Mesendoderm (in vitro differentiated cells): ENCODE measurements at regions not wholly inside any gene's neighbourhood (a gene's known extent, or its start where the extent isn't known, plus 50 kb on each side); places are given as distances from the start of the nearest gene placed in this dataset.
A peak's percentile ranks its signal among the peaks of the same experiment; 100 is the strongest.

Source experiments
- DNase-seq: peaks from one replicate; pipeline ENCODE4 v3.0.0; 2013
- H2AK5ac ChIP-seq: 2 replicates; pipeline ENCODE4 v1.6.1; 2013; ENCODE audit warnings: low read length, inconsistent platforms
- H2BK120ac ChIP-seq: 2 replicates; pipeline ENCODE4 v1.6.1; 2013; ENCODE audit warnings: low read depth, mild to moderate bottlenecking, low read length, moderate library complexity, mixed read lengths
- H2BK15ac ChIP-seq: replicated peaks from 2 replicates; pipeline ENCODE4 v1.6.1; 2013; ENCODE audit warnings: low read depth, mild to moderate bottlenecking, moderate library complexity
- H2BK5ac ChIP-seq: 2 replicates; pipeline ENCODE4 v1.6.1; 2013; ENCODE audit warnings: low read length, inconsistent platforms
- H3K18ac ChIP-seq: 2 replicates; pipeline ENCODE4 v1.6.1; 2013; ENCODE audit warnings: mild to moderate bottlenecking, low read length, mixed read lengths
- H3K23ac ChIP-seq: one replicate; pipeline ENCODE4 v1.6.1; 2013; ENCODE audit warnings: low read length
- H3K27ac ChIP-seq: 2 replicates; pipeline ENCODE4 v1.5.1; 2013; ENCODE audit warnings: low read depth, mild to moderate bottlenecking, inconsistent platforms, low read length, moderate library complexity
- H3K27me3 ChIP-seq: 2 replicates; pipeline ENCODE4 v1.6.1; 2013; ENCODE audit warnings: low read length, control low read depth, mild to moderate bottlenecking, inconsistent platforms; ENCODE audit not compliant: insufficient read depth, poor library complexity
- H3K36me3 ChIP-seq: 2 replicates; pipeline ENCODE4 v1.6.1; 2013; ENCODE audit warnings: low read length, inconsistent platforms; ENCODE audit not compliant: control insufficient read depth, insufficient read depth
- H3K4ac ChIP-seq: one replicate; pipeline ENCODE4 v1.6.1; 2013; ENCODE audit warnings: low read depth, mild to moderate bottlenecking, low read length, moderate library complexity
- H3K4me1 ChIP-seq: 2 replicates; pipeline ENCODE4 v1.6.1; 2013; ENCODE audit warnings: low read depth, low read length, inconsistent platforms; ENCODE audit not compliant: control insufficient read depth
- H3K4me2 ChIP-seq: 2 replicates; pipeline ENCODE4 v1.6.1; 2013; ENCODE audit warnings: low read length
- H3K4me3 ChIP-seq: 2 replicates; pipeline ENCODE4 v1.5.1; 2013; ENCODE audit warnings: mild to moderate bottlenecking, low read length
- H3K56ac ChIP-seq: one replicate; pipeline ENCODE4 v1.6.1; 2013; ENCODE audit warnings: low read length
- H3K79me1 ChIP-seq: 2 replicates; pipeline ENCODE4 v1.6.1; 2013; ENCODE audit warnings: low read length, inconsistent platforms
- H3K79me2 ChIP-seq: 2 replicates; pipeline ENCODE4 v1.6.1; 2013; ENCODE audit warnings: mild to moderate bottlenecking, low read length; ENCODE audit not compliant: control insufficient read depth, insufficient read depth
- H3K9ac ChIP-seq: 2 replicates; pipeline ENCODE4 v1.6.1; 2013; ENCODE audit warnings: low read length, inconsistent platforms
- H4K5ac ChIP-seq: one replicate; pipeline ENCODE4 v1.6.1; 2013; ENCODE audit warnings: low read length
- H4K8ac ChIP-seq: one replicate; pipeline ENCODE4 v1.6.1; 2013; ENCODE audit warnings: low read depth, mild to moderate bottlenecking, control low read depth, low read length, moderate library complexity
- WGBS: extraction: QIAGEN DNeasy Blood & Tissue Kit; methylation state at CpG from one replicate; pipeline ENCODE4 v1.1.7; 2013; ENCODE audit warnings: low lambda C conversion rate, missing lambda C conversion rate; ENCODE audit not compliant: insufficient coverage; ENCODE audit errors: extremely low coverage; 5-methylcytosine and 5-hydroxymethylcytosine counted together

DNA sequence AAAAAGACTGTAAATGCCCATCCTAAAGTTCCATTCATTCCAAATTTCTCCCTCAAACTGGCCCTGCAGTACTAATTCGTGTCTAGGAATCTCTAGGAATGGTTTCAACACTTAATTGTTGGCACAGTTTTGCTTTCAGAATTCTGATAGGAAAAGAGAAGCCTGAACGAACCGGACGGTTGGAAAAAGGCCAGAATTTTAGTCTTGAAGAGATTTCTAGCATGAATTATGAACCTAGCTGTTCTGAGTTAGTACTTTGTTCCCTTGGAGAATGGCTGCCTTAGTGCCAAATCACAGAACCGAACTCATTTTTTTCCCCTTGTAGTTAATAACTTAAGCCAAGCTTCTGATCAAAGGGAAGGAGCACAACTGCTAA is 262.6 kb downstream of the ADAMTS20 start:
- Histone ChIP-seq H2BK120ac (no peak overlapping the region), H3K79me2 (no peaks in the 10 kb centered on the region), H2AK5ac (no peak overlapping the region), H4K8ac (no peak overlapping the region), H3K36me3 (no peaks in the 10 kb centered on the region), H4K5ac (no peak overlapping the region), H3K4me3 (no peak overlapping the region), H3K9ac (no peak overlapping the region), H3K4me2 (no peak overlapping the region), H3K4me1 (peaks cover 2% of the 10 kb centered on the region), H3K4ac (no peak overlapping the region), H3K56ac (no peak overlapping the region), H3K27me3 (no peaks in the 10 kb centered on the region), H2BK15ac (no peak overlapping the region), H3K23ac (no peak overlapping the region), H3K79me1 (no peaks in the 10 kb centered on the region), H3K27ac (no peak overlapping the region), H3K18ac (no peak overlapping the region), H2BK5ac (no peak overlapping the region)
- no peak for DNase-seq
- WGBS, result no CpG with 5 or more reads among the region's 5 CpGs

- no peak overlapping the region for H2AK5ac ChIP-seq
- no peak overlapping the region for H3K23ac ChIP-seq
- peak; percentile 34 for DNase-seq
- H4K5ac ChIP-seq, result no peak overlapping the region
- no peak overlapping the region for H2BK5ac ChIP-seq
- H3K79me1 ChIP-seq, result no peaks in the 10 kb centered on the region
- H3K56ac ChIP-seq, result no peak overlapping the region
- WGBS, result no CpG with 5 or more reads among the region's 15 CpGs
- H3K9ac ChIP-seq, result no peak overlapping the region
- no peaks in the 10 kb centered on the region for H3K27me3 ChIP-seq
- no peak overlapping the region for H2BK120ac ChIP-seq
- no peak overlapping the region for H3K27ac ChIP-seq
- no peak overlapping the region for H3K4ac ChIP-seq
- H2BK15ac ChIP-seq, result no peak overlapping the region
- H3K4me3 ChIP-seq, result no peak overlapping the region
- no peak overlapping the region for H4K8ac ChIP-seq
- H3K18ac ChIP-seq, result no peak overlapping the region
- peaks cover 2% of the 10 kb centered on the region for H3K4me1 ChIP-seq
- no peak overlapping the region for H3K4me2 ChIP-seq
- H3K79me2 ChIP-seq, result no peaks in the 10 kb centered on the region
- no peaks in the 10 kb centered on the region for H3K36me3 ChIP-seq
Observed at GRCh38 chr12:43288671-43289425, 263.2 kb downstream of the ADAMTS20 start.

GRCh38 chr12:43287706-43288383 is 264.2 kb downstream of the ADAMTS20 start:
- H3K9ac ChIP-seq, result no peak overlapping the region
- no peak overlapping the region for H2BK15ac ChIP-seq
- no peak overlapping the region for H4K5ac ChIP-seq
- H2AK5ac ChIP-seq, result no peak overlapping the region
- no peaks in the 10 kb centered on the region for H3K79me2 ChIP-seq
- no peaks in the 10 kb centered on the region for H3K27me3 ChIP-seq
- no CpG with 5 or more reads among the region's 12 CpGs for WGBS
- no peak overlapping the region for H3K27ac ChIP-seq
- H2BK5ac ChIP-seq, result no peak overlapping the region
- H2BK120ac ChIP-seq, result no peak overlapping the region
- no peak overlapping the region for H3K18ac ChIP-seq
- H3K36me3 ChIP-seq, result no peaks in the 10 kb centered on the region
- no peak overlapping the region for H3K56ac ChIP-seq
- no peaks in the 10 kb centered on the region for H3K79me1 ChIP-seq
- no peak for DNase-seq
- H4K8ac ChIP-seq, result no peak overlapping the region
- no peak overlapping the region for H3K4me2 ChIP-seq
- peaks cover 2% of the 10 kb centered on the region for H3K4me1 ChIP-seq
- H3K4ac ChIP-seq, result no peak overlapping the region
- no peak overlapping the region for H3K23ac ChIP-seq
- H3K4me3 ChIP-seq, result no peak overlapping the region

DNA sequence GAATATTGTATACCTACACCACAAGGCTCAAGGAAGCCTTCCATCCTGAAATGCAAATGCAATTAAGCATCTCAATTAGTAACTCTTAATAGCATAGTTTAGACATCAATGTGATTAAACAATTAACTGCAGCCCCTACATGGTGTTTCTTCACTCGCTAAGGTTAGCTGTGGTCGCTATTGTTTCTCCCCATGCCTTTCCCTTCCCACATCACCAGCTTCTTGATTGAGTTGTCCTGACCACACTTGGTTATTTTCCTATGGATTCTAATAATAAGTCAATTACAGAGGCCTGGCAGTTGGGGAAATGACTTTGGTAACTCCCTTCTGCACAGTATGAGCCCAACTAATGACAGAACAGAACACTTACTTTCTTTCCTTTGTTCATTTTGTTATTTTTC is 265.0 kb downstream of the ADAMTS20 start:
- Histone ChIP-seq H3K79me1 (no peaks in the 10 kb centered on the region), H3K4me1 (peaks cover 2% of the 10 kb centered on the region), H2BK5ac (no peak overlapping the region), H3K79me2 (no peaks in the 10 kb centered on the region), H3K36me3 (no peaks in the 10 kb centered on the region), H3K18ac (no peak overlapping the region), H2BK15ac (no peak overlapping the region), H3K27ac (no peak overlapping the region), H3K4me2 (no peak overlapping the region), H4K5ac (no peak overlapping the region), H3K4me3 (no peak overlapping the region), H3K23ac (no peak overlapping the region), H4K8ac (no peak overlapping the region), H2BK120ac (no peak overlapping the region), H3K27me3 (no peaks in the 10 kb centered on the region), H2AK5ac (no peak overlapping the region), H3K4ac (no peak overlapping the region), H3K56ac (no peak overlapping the region), H3K9ac (no peak overlapping the region)
- DNase-seq, result no peak
- WGBS, result no CpG with 5 or more reads among the region's 2 CpGs

- H3K27me3 ChIP-seq, result no peaks in the 10 kb centered on the region
- H3K79me1 ChIP-seq, result no peaks in the 10 kb centered on the region
- H4K5ac ChIP-seq, result no peak overlapping the region
- H3K23ac ChIP-seq, result no peak overlapping the region
- no CpG with 5 or more reads among the region's 4 CpGs for WGBS
- no peak overlapping the region for H3K56ac ChIP-seq
- H3K27ac ChIP-seq, result no peak overlapping the region
- H3K4me3 ChIP-seq, result no peak overlapping the region
- H3K4ac ChIP-seq, result no peak overlapping the region
- no peak overlapping the region for H3K4me2 ChIP-seq
- no peak overlapping the region for H4K8ac ChIP-seq
- DNase-seq, result no peak
- no peak overlapping the region for H2BK120ac ChIP-seq
- H3K4me1 ChIP-seq, result peaks cover 2% of the 10 kb centered on the region
- no peak overlapping the region for H2AK5ac ChIP-seq
- H2BK5ac ChIP-seq, result no peak overlapping the region
- H3K36me3 ChIP-seq, result no peaks in the 10 kb centered on the region
- H2BK15ac ChIP-seq, result no peak overlapping the region
- H3K79me2 ChIP-seq, result no peaks in the 10 kb centered on the region
- H3K9ac ChIP-seq, result no peak overlapping the region
- no peak overlapping the region for H3K18ac ChIP-seq
Observed at GRCh38 chr12:43285159-43285598, 266.8 kb downstream of the ADAMTS20 start.
